Small intestine (tissue), 7 donors: ENCODE measurements at regions not wholly inside any gene's neighbourhood (a gene's known extent, or its start where the extent isn't known, plus 50 kb on each side); places are given as distances from the start of the nearest gene placed in this dataset.

Experiments
- DNase-seq, 2 donors: peaks; one replicate each; pipeline versions ENCODE4 v3.0.0 to v3.0.0-alpha.2; 2013
- FAIRE-seq: peaks from 2 replicates; lab custom pipeline; 2012; peaks lifted over from hg19 to GRCh38; lab: Jason Lieb, UNC
- H3K27ac ChIP-seq, 3 donors: one replicate each; pipeline ENCODE4 v1.5.1; 2013; ENCODE audit warnings: low read length in 2 of 3, mild to moderate bottlenecking in 2 of 3, control low read depth in 1 of 3, inconsistent platforms in 1 of 3, low read depth in 1 of 3, moderate library complexity in 1 of 3
- H3K27me3 ChIP-seq, 3 donors: one replicate each; pipeline ENCODE4 v1.6.1; 2013; ENCODE audit warnings: low read length in 3 of 3, inconsistent platforms in 1 of 3; ENCODE audit not compliant: control insufficient read depth in 3 of 3, insufficient read depth in 3 of 3
- H3K36me3 ChIP-seq, 3 donors: one replicate each; pipeline ENCODE4 v1.6.1; 2013; ENCODE audit warnings: low read length in 3 of 3, inconsistent platforms in 1 of 3, low read depth in 1 of 3, mild to moderate bottlenecking in 1 of 3, moderate library complexity in 1 of 3; ENCODE audit not compliant: control insufficient read depth in 3 of 3, insufficient read depth in 2 of 3
- H3K4me1 ChIP-seq, 3 donors: one replicate each; pipeline ENCODE4 v1.6.1; 2013; ENCODE audit warnings: low read length in 2 of 3, inconsistent platforms in 1 of 3, low read depth in 1 of 3, mild to moderate bottlenecking in 1 of 3, moderate library complexity in 1 of 3; ENCODE audit not compliant: control insufficient read depth in 3 of 3, insufficient read depth in 2 of 3
- H3K4me3 ChIP-seq, 3 donors: one replicate each; pipeline ENCODE4 v1.5.1; 2013; ENCODE audit warnings: low read length in 3 of 3, control low read depth in 1 of 3, inconsistent platforms in 1 of 3, low read depth in 1 of 3, mild to moderate bottlenecking in 1 of 3, moderate library complexity in 1 of 3
- H3K9me3 ChIP-seq, 2 donors: one replicate each; pipeline ENCODE4 v1.6.1; 2013; ENCODE audit warnings: low read depth in 1 of 2, low read length in 1 of 2; ENCODE audit not compliant: control insufficient read depth in 2 of 2, insufficient read depth in 1 of 2
- WGBS, 3 donors: extraction: QIAGEN DNeasy Blood & Tissue Kit; methylation state at CpG; one replicate each; pipeline ENCODE4 v1.1.7; 2013; 5-methylcytosine and 5-hydroxymethylcytosine counted together
- donor health status: healthy with polysubstance abuse.
- donor health status: control.
- donor health status: control.
- donor health status: Bipolar disorder and iron deficiency.
- donor health status: healthy.

- H3K4me3 ChIP-seq = no peak overlapping the region
- FAIRE-seq (no peak), DNase-seq (no peak)
- no peak overlapping the region for H3K27ac ChIP-seq
- WGBS, 3 donors = 25 to 49% (median 42%) methylated on average over 2 of the region's 2 CpGs
- H3K27me3 ChIP-seq = no peaks in the 10 kb centered on the region
- H3K9me3 ChIP-seq = no peaks in the 10 kb centered on the region
- no peaks in the 10 kb centered on the region for H3K36me3 ChIP-seq
- peaks cover 0 to 6% (median 3%) of the 10 kb centered on the region in 3 donors for H3K4me1 ChIP-seq
Observed at GRCh38 chr4:25567253-25567652, 88.4 kb upstream of the SLC34A2 start.

DNA sequence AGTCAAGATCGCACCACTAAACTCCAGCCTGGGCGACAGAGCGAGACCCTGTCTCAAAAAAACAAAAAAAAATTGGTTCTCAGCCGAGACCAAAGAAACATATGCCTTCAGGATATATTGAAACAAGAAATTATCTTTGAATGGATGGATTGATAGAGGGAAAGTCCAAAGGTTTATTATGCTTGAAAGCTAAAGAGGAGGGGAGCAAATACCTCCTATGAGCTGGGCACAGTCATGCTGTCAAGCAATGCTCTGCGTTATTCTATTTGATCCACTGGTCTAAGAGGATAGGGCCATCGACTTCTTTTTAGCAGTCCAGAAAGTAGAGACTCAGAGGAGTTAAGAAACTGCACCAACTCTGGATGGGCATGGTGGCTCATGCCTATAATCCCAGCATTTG is 85.9 kb upstream of the SLC34A2 start:
- Histone ChIP-seq H3K27ac (peak overlapping the region; percentile 21 to 83 (median 67)), H3K4me3 (no peak overlapping the region), H3K9me3 (no peaks in the 10 kb centered on the region), H3K4me1 (peaks cover 0 to 6% (median 3%) of the 10 kb centered on the region in 3 donors), H3K36me3 (no peaks in the 10 kb centered on the region), H3K27me3 (no peaks in the 10 kb centered on the region)
- WGBS, 3 donors = 21 to 65% (median 38%) methylated on average over 6 of the region's 6 CpGs
- DNase-seq (peak; percentile 62 to 86), FAIRE-seq (no peak)

GRCh38 chr4:25575611-25576010 is 80.0 kb upstream of the SLC34A2 start:
- 91 to 98% (median 94%) methylated on average over 2 of the region's 2 CpGs for WGBS, 3 donors
- no peak overlapping the region for H3K27ac ChIP-seq
- no peak for FAIRE-seq
- no peak overlapping the region for H3K4me3 ChIP-seq
- H3K27me3 ChIP-seq = no peaks in the 10 kb centered on the region
- no peaks in the 10 kb centered on the region for H3K4me1 ChIP-seq
- H3K9me3 ChIP-seq = no peaks in the 10 kb centered on the region
- DNase-seq = no peak
- H3K36me3 ChIP-seq = no peaks in the 10 kb centered on the region

- no peak overlapping the region for H3K4me3 ChIP-seq
- H3K27ac ChIP-seq = no peak overlapping the region
- 72 to 90% (median 80%) methylated on average over 2 of the region's 2 CpGs for WGBS, 3 donors
- H3K9me3 ChIP-seq = no peaks in the 10 kb centered on the region
- no peaks in the 10 kb centered on the region for H3K36me3 ChIP-seq
- H3K27me3 ChIP-seq = no peaks in the 10 kb centered on the region
- no peak for DNase-seq
- no peaks in the 10 kb centered on the region for H3K4me1 ChIP-seq
- no peak for FAIRE-seq
Observed at GRCh38 chr4:25578432-25578831, 77.2 kb upstream of the SLC34A2 start.

DNA sequence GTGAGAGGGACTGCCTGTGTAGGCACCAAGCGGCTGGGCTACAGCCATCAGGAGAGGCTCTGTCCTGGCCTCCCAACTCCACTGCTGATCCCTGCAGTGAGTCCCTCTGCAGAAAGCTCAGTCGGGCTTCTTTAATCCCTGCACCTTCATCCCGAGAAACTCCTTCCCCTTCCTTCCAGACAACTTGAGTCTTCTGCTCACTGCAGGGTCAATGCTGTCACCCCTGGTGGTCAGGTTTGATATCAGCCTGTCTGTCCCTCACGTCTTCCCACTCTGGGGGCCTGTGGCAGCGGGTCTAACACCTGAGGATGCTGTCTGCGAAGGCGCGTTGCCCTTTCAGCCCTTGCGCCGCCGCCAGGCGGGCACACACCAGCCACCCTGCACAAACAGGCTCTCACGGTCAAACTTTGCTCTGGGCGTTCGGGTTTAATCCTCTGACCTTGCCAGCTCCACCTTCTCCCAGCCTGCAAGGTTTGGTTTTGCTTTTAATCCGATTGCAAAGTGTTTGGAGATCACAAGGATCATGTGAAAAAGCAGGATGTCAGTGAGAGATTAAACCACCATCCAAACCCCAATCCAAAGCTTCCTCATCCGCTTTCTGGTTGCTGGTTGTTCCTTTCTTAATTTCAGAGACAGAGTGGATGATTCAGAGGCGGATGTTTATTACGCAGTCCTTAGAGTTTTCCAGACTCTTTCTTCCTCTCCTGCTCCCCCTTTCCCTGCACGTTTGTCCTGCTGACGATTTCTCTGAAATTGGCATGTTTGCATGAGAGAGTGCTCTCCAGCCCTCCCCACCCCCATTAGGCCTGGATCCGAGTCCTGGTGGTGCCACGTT is 74.8 kb upstream of the SLC34A2 start:
- peak overlapping the region in 1 of 3 donors; percentile 34 for H3K27ac ChIP-seq
- peak in 1 of 2 donors; percentile 88 for DNase-seq
- WGBS, 3 donors = 22 to 57% (median 37%) methylated on average over 23 of the region's 23 CpGs
- no peaks in the 10 kb centered on the region for H3K9me3 ChIP-seq
- H3K27me3 ChIP-seq = peaks cover 0 to under 1% (median 0%) of the 10 kb centered on the region in 3 donors
- FAIRE-seq = no peak
- H3K36me3 ChIP-seq = no peaks in the 10 kb centered on the region
- H3K4me3 ChIP-seq = no peak overlapping the region
- H3K4me1 ChIP-seq = no peaks in the 10 kb centered on the region

- WGBS, 3 donors = 86 to 94% (median 89%) methylated on average over 9 of the region's 9 CpGs
- peaks cover 0 to 3% (median 0%) of the 10 kb centered on the region in 3 donors for H3K27me3 ChIP-seq
Observed at GRCh38 chr4:25585901-25586523, 69.6 kb upstream of the SLC34A2 start.

GRCh38 chr4:25588206-25588605 is 67.4 kb upstream of the SLC34A2 start:
- H3K9me3 ChIP-seq = no peaks in the 10 kb centered on the region
- H3K27ac ChIP-seq = no peak overlapping the region
- H3K4me3 ChIP-seq = no peak overlapping the region
- no peaks in the 10 kb centered on the region for H3K36me3 ChIP-seq
- FAIRE-seq (no peak), DNase-seq (no peak)
- 84 to 96% (median 93%) methylated on average over 7 of the region's 7 CpGs for WGBS, 3 donors
- no peaks in the 10 kb centered on the region for H3K4me1 ChIP-seq
- peaks cover 0 to 5% (median 0%) of the 10 kb centered on the region in 3 donors for H3K27me3 ChIP-seq

More at GRCh38 chr4:25585901-25586523, 69.6 kb upstream of the SLC34A2 start:
- H3K4me3 ChIP-seq = no peak overlapping the region
- no peaks in the 10 kb centered on the region for H3K4me1 ChIP-seq
- no peak for FAIRE-seq
- DNase-seq = no peak
- no peak overlapping the region for H3K27ac ChIP-seq
- H3K9me3 ChIP-seq = no peaks in the 10 kb centered on the region
- no peaks in the 10 kb centered on the region for H3K36me3 ChIP-seq

DNA sequence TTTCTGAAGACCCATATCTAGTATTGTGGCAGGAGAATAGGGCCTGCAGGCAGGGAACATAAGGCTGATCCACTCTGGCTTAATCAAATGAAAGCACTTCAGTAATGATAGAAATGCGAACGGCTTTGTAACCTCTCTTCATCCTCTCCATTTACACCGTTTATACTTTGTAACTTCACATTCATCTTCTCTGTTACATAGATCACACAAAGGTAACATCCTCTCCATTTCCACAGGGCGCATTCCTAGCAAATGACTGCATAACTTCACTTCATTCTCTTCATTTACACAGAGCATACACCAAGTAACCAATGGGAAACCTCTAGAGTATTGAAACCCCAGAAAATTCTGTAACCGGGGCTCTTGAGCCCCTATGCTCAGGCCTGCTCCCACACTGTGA is 65.5 kb upstream of the SLC34A2 start:
- 82 to 91% (median 83%) methylated on average over 5 of the region's 5 CpGs for WGBS, 3 donors
- FAIRE-seq (no peak), DNase-seq (no peak)
- Histone ChIP-seq H3K36me3 (no peaks in the 10 kb centered on the region), H3K9me3 (no peaks in the 10 kb centered on the region), H3K4me3 (no peak overlapping the region), H3K27ac (no peak overlapping the region), H3K27me3 (peaks cover 0 to 5% (median 0%) of the 10 kb centered on the region in 3 donors), H3K4me1 (no peaks in the 10 kb centered on the region)
